ENCODE measurements at regions not wholly inside any gene's neighbourhood (a gene's known extent, or its start where the extent isn't known, plus 50 kb on each side); places are given as distances from the start of the nearest gene placed in this dataset.
"Not testable (repeated sequence)": the region's sequence is repeated elsewhere in the genome, so short reads cannot be mapped to it uniquely, and the experiment has no call there.

DNA sequence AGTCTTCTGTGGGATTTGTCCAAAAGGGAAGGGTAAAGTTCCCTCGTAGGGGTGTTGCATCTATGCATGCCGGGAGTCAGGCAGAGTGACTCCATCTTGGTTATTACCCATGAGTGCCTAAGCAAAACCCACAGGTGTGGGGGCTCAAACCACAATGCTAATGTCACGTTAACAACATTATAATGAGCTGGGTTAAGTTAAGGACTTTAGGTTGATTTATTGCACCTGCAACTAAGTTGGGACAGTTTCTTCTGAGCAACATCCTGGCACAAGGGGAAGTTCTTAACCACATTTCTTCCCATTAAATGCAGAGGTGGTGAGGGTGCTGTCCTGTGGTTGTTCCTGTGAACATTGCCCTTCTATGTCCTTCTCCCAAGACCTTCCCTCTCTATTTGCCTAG lies 1596.8 kb upstream of the SLC39A10 start:
- H3K4me1 ChIP-seq (ENCODE audit: insufficient read depth, low read length, poor library complexity, severe bottlenecking): no peaks in the 10 kb centered on the region
- no TSS peak for BruUV-seq (replicated peaks)
- TF ChIP-seq CTCF (conservative IDR thresholded peaks at IDR 0.05; ENCODE audit: low read depth, low read length): no peak
- TF ChIP-seq EZH2 (IDR thresholded peaks at IDR 0.05; ENCODE audit: borderline replicate concordance, low read depth, low read length, poor library complexity, severe bottlenecking): no peak
- H3K27ac ChIP-seq (ENCODE audit: low read depth, low read length, poor library complexity, severe bottlenecking): no peak overlapping the region
- no peaks in the 10 kb centered on the region for H3K9me3 ChIP-seq (ENCODE audit: low read depth, low read length, poor library complexity, severe bottlenecking)
- CTCF ChIA-PET: no interaction called here
- DNase-seq (ENCODE audit: low spot score): no peak
- no peaks in the 10 kb centered on the region for H3K36me3 ChIP-seq (ENCODE audit: insufficient read depth, low read length, poor library complexity, severe bottlenecking)
- no peaks in the 10 kb centered on the region for H3K27me3 ChIP-seq (replicated peaks; ENCODE audit: insufficient read depth, low read depth, low read length, poor library complexity)
- intact Hi-C loops (cut with micrococcal nuclease; ENCODE audit: unreplicated experiment): no loop called here
- no peak overlapping the region for H3K4me3 ChIP-seq (ENCODE audit: low read depth, low read length, poor library complexity, severe bottlenecking)
- POLR2A ChIA-PET (ENCODE audit: low non-redundant PET): no interaction called here

DNA sequence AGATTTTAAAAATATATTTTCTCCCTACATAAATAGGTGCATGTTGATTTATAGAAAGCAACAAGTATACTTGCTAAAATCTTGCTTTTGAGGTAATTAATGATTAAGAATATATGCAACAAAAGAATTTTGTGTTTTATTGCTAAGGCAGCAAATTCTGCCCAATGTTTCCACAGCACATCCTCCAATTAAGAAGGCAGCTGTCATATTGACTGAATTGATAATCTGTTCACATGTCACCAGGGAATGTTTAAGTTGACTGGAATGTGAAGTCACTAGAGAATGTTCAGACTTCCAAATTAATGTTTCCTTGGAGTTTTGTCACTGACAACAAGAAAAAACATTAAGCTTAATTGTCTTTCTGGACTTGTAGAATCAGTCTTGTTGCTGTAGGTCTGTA lies 1602.7 kb upstream of the SLC39A10 start:
- Histone ChIP-seq H3K36me3 (ENCODE audit: insufficient read depth, low read length, poor library complexity, severe bottlenecking) (no peaks in the 10 kb centered on the region), H3K27ac (ENCODE audit: low read depth, low read length, poor library complexity, severe bottlenecking) (no peak overlapping the region), H3K27me3 (replicated peaks; ENCODE audit: insufficient read depth, low read depth, low read length, poor library complexity) (no peaks in the 10 kb centered on the region), H3K4me1 (ENCODE audit: insufficient read depth, low read length, poor library complexity, severe bottlenecking) (no peaks in the 10 kb centered on the region), H3K4me3 (ENCODE audit: low read depth, low read length, poor library complexity, severe bottlenecking) (no peak overlapping the region), H3K9me3 (ENCODE audit: low read depth, low read length, poor library complexity, severe bottlenecking) (no peaks in the 10 kb centered on the region)
- DNase-seq (ENCODE audit: low spot score): no peak
- ChIA-PET POLR2A (ENCODE audit: low non-redundant PET) (no interaction called here), CTCF (no interaction called here)
- BruUV-seq (replicated peaks): no TSS peak
- TF ChIP-seq CTCF (conservative IDR thresholded peaks at IDR 0.05; ENCODE audit: low read depth, low read length) (no peak), EZH2 (IDR thresholded peaks at IDR 0.05; ENCODE audit: borderline replicate concordance, low read depth, low read length, poor library complexity, severe bottlenecking) (no peak)
- intact Hi-C loops (cut with micrococcal nuclease; ENCODE audit: unreplicated experiment): no loop called here

DNA sequence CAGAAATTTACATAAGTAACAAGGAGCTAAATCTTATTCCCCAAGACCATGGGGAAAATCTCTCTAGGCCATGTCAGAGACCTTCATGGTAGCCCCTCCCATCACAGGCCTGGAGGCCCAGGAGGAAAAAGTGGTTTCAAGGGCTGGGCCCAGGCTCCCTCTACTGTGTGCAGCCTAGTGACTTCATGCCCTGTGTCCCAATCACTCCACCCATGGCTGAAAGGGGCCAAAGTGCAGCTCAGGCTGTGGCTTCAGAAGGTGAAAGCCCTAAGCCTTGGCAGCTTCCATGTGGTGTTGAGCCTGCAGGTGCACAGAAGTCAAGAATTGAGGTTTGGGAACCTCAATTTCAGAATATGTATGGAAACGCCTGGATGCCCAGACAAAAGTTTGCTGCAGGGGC lies 1612.7 kb upstream of the SLC39A10 start:
- BruUV-seq (replicated peaks): no TSS peak
- Histone ChIP-seq H3K9me3 (ENCODE audit: low read depth, low read length, poor library complexity, severe bottlenecking) (peaks cover 5% of the 10 kb centered on the region), H3K27me3 (replicated peaks; ENCODE audit: insufficient read depth, low read depth, low read length, poor library complexity) (no peaks in the 10 kb centered on the region), H3K36me3 (ENCODE audit: insufficient read depth, low read length, poor library complexity, severe bottlenecking) (no peaks in the 10 kb centered on the region), H3K27ac (ENCODE audit: low read depth, low read length, poor library complexity, severe bottlenecking) (no peak overlapping the region), H3K4me1 (ENCODE audit: insufficient read depth, low read length, poor library complexity, severe bottlenecking) (no peaks in the 10 kb centered on the region), H3K4me3 (ENCODE audit: low read depth, low read length, poor library complexity, severe bottlenecking) (no peak overlapping the region)
- intact Hi-C loops (cut with micrococcal nuclease; ENCODE audit: unreplicated experiment): no loop called here
- ChIA-PET CTCF (no interaction called here), POLR2A (ENCODE audit: low non-redundant PET) (no interaction called here)
- DNase-seq (ENCODE audit: low spot score): no peak
- no peak for TF ChIP-seq CTCF (conservative IDR thresholded peaks at IDR 0.05; ENCODE audit: low read depth, low read length)
- TF ChIP-seq EZH2 (IDR thresholded peaks at IDR 0.05; ENCODE audit: borderline replicate concordance, low read depth, low read length, poor library complexity, severe bottlenecking): no peak

DNA sequence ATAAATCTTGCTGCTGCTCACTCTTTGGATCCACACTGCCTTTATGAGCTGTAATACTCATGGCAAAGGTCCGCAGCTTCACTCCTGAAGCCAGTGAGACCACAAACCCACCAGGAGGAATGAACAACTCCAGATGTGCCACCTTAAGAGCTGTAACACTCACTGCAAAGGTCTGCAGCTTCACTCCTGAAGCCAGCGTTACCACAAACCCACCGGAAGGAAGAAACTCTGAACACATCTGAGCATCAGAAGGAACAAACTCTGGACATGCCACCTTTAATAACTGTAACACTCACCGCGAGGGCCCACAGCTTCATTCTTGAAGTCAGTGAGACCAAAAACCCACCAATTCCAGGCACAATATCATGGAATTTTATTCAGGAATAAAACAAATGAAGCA lies 1635.9 kb upstream of the SLC39A10 start:
- H3K27me3 ChIP-seq (replicated peaks; ENCODE audit: insufficient read depth, low read depth, low read length, poor library complexity); H3K9me3 ChIP-seq (ENCODE audit: low read depth, low read length, poor library complexity, severe bottlenecking); CTCF ChIA-PET; BruUV-seq (replicated peaks); H3K4me3 ChIP-seq (ENCODE audit: low read depth, low read length, poor library complexity, severe bottlenecking); H3K4me1 ChIP-seq (ENCODE audit: insufficient read depth, low read length, poor library complexity, severe bottlenecking); H3K36me3 ChIP-seq (ENCODE audit: insufficient read depth, low read length, poor library complexity, severe bottlenecking); intact Hi-C loops (cut with micrococcal nuclease; ENCODE audit: unreplicated experiment); DNase-seq (ENCODE audit: low spot score); POLR2A ChIA-PET (ENCODE audit: low non-redundant PET); H3K27ac ChIP-seq (ENCODE audit: low read depth, low read length, poor library complexity, severe bottlenecking): not testable (repeated sequence)
